WTC11 (cell line): ENCODE measurements at regions not wholly inside any gene's neighbourhood (a gene's known extent, or its start where the extent isn't known, plus 50 kb on each side); places are given as distances from the start of the nearest gene placed in this dataset.

Source experiments
- ATAC-seq: fragments of 200-7000 bp; cut with Tn5 transposase; 2 replicates; pipeline ENCODE4 v1.10.0; 2021; ENCODE audit warnings: mild to moderate bottlenecking, moderate library complexity
- CTCF ChIA-PET: fragments of 300-600 bp; sonication (Branson Sonifier 250); formaldehyde crosslinking; loops from one replicate; lab custom pipeline; 2021; ENCODE audit warnings: antibody characterized with exemption; lab: Charles Lee
- POLR2A ChIA-PET: fragments of 350-600 bp; sonication (Branson Sonifier 250); formaldehyde crosslinking; loops from one replicate; lab custom pipeline; 2021; ENCODE audit warnings: antibody characterized with exemption; lab: Charles Lee
- DNase-seq: peaks from one replicate; pipeline ENCODE4 v3.0.0; 2021; ENCODE audit warnings: low spot score
- H3K27ac Mint-ChIP-seq: 2 replicates; pipeline ENCODE4 v1.8.0; 2021; ENCODE audit warnings: mixed read lengths
- H3K27me3 Mint-ChIP-seq: 2 replicates; pipeline ENCODE4 v1.8.0; 2021; ENCODE audit warnings: low read depth, mild to moderate bottlenecking, moderate library complexity, mixed read lengths
- H3K36me3 Mint-ChIP-seq: 2 replicates; pipeline ENCODE4 v1.8.0; 2021; ENCODE audit warnings: mixed read lengths
- H3K4me1 Mint-ChIP-seq: 2 replicates; pipeline ENCODE4 v1.8.0; 2022; ENCODE audit warnings: mixed read lengths
- H3K4me3 Mint-ChIP-seq: 2 replicates; pipeline ENCODE4 v1.8.0; 2021; ENCODE audit warnings: mild to moderate bottlenecking, moderate library complexity, mixed read lengths
- H3K9me3 Mint-ChIP-seq: 2 replicates; pipeline ENCODE4 v1.8.0; 2021; ENCODE audit warnings: mixed read lengths
- CBFB ChIP-seq: sonication (generic); formaldehyde crosslinking; IDR thresholded peaks from 2 replicates; pipeline ENCODE4 v1.8.1; 2022; ENCODE audit warnings: mild to moderate bottlenecking, low read depth, missing genetic modification reagents
- JAZF1 ChIP-seq: fragments of 250-450 bp; sonication (Bioruptor Pico); IDR thresholded peaks from 2 replicates; pipeline ENCODE4 v1.9.0; 2021; ENCODE audit warnings: moderate library complexity, mild to moderate bottlenecking, inconsistent platforms
- JUN ChIP-seq: sonication (generic); formaldehyde crosslinking; IDR thresholded peaks from 2 replicates; pipeline ENCODE4 v1.8.0; 2023; ENCODE audit warnings: mild to moderate bottlenecking, missing genetic modification reagents
- SMAD3 ChIP-seq: sonication (generic); formaldehyde crosslinking; IDR thresholded peaks from 2 replicates; pipeline ENCODE4 v1.8.0; 2022; ENCODE audit warnings: missing genetic modification reagents, mild to moderate bottlenecking, borderline replicate concordance
- TF ChIP-seq, protein P1 (sequence below): fragments of 250-450 bp; sonication (Bioruptor Pico); IDR thresholded peaks from 2 replicates; pipeline ENCODE4 v1.8.0; 2021; ENCODE audit warnings: mild to moderate bottlenecking
- TF ChIP-seq, protein P2 (sequence below): sonication (generic); formaldehyde crosslinking; IDR thresholded peaks from 2 replicates; pipeline ENCODE4 v1.8.1; 2023; ENCODE audit warnings: mild to moderate bottlenecking, missing genetic modification reagents
- TF ChIP-seq, protein P3 (sequence below): fragments of 250-450 bp; sonication (Bioruptor Pico); IDR thresholded peaks from 2 replicates; pipeline ENCODE4 v1.9.0; 2021; ENCODE audit warnings: mild to moderate bottlenecking, borderline replicate concordance

DNA sequence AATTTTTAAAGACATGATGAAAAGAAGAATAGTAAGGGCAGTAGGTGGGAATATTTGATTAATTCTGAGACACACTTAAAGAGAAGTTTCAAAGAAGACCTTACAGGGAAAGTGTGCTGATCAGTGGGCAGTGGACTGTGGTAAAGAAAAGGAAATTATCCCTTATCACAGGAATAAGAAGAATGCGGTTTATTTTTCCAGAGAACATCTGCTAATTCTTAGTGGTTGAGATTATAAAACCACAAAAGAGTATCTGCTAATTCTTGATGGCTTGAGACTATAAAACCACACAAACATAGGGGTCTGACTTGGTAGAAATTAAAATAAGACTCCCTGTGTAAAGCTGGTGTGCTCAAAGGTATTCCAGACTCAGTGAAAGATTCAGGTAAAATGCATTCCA, 60.0 kb upstream of the KCTD3 start (continued):
- TF ChIP-seq, protein P1, sequence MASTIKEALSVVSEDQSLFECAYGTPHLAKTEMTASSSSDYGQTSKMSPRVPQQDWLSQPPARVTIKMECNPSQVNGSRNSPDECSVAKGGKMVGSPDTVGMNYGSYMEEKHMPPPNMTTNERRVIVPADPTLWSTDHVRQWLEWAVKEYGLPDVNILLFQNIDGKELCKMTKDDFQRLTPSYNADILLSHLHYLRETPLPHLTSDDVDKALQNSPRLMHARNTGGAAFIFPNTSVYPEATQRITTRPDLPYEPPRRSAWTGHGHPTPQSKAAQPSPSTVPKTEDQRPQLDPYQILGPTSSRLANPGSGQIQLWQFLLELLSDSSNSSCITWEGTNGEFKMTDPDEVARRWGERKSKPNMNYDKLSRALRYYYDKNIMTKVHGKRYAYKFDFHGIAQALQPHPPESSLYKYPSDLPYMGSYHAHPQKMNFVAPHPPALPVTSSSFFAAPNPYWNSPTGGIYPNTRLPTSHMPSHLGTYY (CRISPR knock-in tag), result no peak
- TF ChIP-seq SMAD3 (no peak), JAZF1 (no peak), JUN (CRISPR knock-in tag) (no peak), CBFB (CRISPR knock-in tag) (no peak)
- TF ChIP-seq, protein P2, sequence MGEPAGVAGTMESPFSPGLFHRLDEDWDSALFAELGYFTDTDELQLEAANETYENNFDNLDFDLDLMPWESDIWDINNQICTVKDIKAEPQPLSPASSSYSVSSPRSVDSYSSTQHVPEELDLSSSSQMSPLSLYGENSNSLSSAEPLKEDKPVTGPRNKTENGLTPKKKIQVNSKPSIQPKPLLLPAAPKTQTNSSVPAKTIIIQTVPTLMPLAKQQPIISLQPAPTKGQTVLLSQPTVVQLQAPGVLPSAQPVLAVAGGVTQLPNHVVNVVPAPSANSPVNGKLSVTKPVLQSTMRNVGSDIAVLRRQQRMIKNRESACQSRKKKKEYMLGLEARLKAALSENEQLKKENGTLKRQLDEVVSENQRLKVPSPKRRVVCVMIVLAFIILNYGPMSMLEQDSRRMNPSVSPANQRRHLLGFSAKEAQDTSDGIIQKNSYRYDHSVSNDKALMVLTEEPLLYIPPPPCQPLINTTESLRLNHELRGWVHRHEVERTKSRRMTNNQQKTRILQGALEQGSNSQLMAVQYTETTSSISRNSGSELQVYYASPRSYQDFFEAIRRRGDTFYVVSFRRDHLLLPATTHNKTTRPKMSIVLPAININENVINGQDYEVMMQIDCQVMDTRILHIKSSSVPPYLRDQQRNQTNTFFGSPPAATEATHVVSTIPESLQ, result no peak

DNA sequence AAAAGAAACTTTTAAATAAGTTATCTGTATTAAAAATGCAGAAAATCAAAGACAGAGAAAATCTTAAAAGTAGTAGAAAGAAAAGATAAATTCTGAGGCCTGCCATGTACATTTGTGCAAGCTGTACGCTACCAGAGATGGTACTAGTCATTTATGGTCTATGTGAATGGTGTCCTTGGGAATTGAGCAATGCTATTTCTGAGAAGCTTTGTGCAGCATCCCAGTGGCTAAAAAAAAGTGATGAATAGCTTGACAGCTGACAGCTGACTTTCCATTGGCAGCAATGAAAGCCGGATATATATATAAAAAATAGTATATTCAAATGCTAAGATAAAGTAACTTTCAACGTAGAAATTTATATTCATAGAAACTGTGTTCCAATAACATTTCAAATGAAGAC, 58.8 kb upstream of the KCTD3 start:
- TF ChIP-seq, protein P3, sequence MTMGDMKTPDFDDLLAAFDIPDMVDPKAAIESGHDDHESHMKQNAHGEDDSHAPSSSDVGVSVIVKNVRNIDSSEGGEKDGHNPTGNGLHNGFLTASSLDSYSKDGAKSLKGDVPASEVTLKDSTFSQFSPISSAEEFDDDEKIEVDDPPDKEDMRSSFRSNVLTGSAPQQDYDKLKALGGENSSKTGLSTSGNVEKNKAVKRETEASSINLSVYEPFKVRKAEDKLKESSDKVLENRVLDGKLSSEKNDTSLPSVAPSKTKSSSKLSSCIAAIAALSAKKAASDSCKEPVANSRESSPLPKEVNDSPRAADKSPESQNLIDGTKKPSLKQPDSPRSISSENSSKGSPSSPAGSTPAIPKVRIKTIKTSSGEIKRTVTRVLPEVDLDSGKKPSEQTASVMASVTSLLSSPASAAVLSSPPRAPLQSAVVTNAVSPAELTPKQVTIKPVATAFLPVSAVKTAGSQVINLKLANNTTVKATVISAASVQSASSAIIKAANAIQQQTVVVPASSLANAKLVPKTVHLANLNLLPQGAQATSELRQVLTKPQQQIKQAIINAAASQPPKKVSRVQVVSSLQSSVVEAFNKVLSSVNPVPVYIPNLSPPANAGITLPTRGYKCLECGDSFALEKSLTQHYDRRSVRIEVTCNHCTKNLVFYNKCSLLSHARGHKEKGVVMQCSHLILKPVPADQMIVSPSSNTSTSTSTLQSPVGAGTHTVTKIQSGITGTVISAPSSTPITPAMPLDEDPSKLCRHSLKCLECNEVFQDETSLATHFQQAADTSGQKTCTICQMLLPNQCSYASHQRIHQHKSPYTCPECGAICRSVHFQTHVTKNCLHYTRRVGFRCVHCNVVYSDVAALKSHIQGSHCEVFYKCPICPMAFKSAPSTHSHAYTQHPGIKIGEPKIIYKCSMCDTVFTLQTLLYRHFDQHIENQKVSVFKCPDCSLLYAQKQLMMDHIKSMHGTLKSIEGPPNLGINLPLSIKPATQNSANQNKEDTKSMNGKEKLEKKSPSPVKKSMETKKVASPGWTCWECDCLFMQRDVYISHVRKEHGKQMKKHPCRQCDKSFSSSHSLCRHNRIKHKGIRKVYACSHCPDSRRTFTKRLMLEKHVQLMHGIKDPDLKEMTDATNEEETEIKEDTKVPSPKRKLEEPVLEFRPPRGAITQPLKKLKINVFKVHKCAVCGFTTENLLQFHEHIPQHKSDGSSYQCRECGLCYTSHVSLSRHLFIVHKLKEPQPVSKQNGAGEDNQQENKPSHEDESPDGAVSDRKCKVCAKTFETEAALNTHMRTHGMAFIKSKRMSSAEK (CRISPR knock-in tag), result no peak
- TF ChIP-seq, all 79 proteins: peak for 0
- ATAC-seq (no peak), DNase-seq (no peak)
- Mint-ChIP-seq H3K4me1 (no peaks in the 10 kb centered on the region), H3K27ac (no peak overlapping the region), H3K4me3 (no peak overlapping the region), H3K9me3 (peaks cover 34% of the 10 kb centered on the region), H3K36me3 (peaks cover 12% of the 10 kb centered on the region), H3K27me3 (no peaks in the 10 kb centered on the region; the same call in 1 of the 2 replicates)
- ChIA-PET CTCF (no interaction called here), POLR2A (no interaction called here)
